PC-3 (cell line): ENCODE measurements at regions not wholly inside any gene's neighbourhood (a gene's known extent, or its start where the extent isn't known, plus 50 kb on each side); places are given as distances from the start of the nearest gene placed in this dataset.

Source experiments
- ATAC-seq: fragments of 200-7000 bp; cut with Tn5 transposase; 2 replicates; pipeline ENCODE4 v1.9.1; 2020; ENCODE audit warnings: mild to moderate bottlenecking, moderate library complexity
- BruUV-seq: library from RNA; stranded (reverse); fragments of 400-500 nt; replicated peaks from 2 replicates; lab custom pipeline; 2021; lab: Mats Ljungman, UMichigan
- CTCF ChIA-PET: fragments of 300-600 bp; sonication (Branson Sonifier 250); formaldehyde crosslinking; loops from one replicate; lab custom pipeline; 2022; ENCODE audit warnings: antibody characterized with exemption; lab: Charles Lee
- POLR2A ChIA-PET: fragments of 300-600 bp; sonication (Branson Sonifier 250); formaldehyde crosslinking; loops from one replicate; lab custom pipeline; 2022; ENCODE audit warnings: antibody characterized with exemption; ENCODE audit not compliant: unreplicated experiment; lab: Charles Lee
- DNase-seq: peaks from one replicate; pipeline ENCODE4 v3.0.0-alpha.2; 2015
- H2AFZ ChIP-seq: fragments of 300-600 bp; sonication (generic); 2 replicates; pipeline ENCODE4 v1.6.0; 2016; ENCODE audit warnings: antibody characterized with exemption, low read length
- H3F3A ChIP-seq: fragments of 300-600 bp; sonication (generic); one replicate; pipeline ENCODE4 v1.6.0; 2017; ENCODE audit warnings: antibody characterized with exemption, low read length, control low read depth, mild to moderate bottlenecking; ENCODE audit not compliant: unreplicated experiment
- H3K27ac ChIP-seq: fragments of 300-600 bp; sonication (generic); 2 replicates; pipeline ENCODE4 v1.5.1; 2016; ENCODE audit warnings: mild to moderate bottlenecking, low read length
- H3K27me3 ChIP-seq: fragments of 300-600 bp; sonication (generic); 2 replicates; pipeline ENCODE4 v1.6.1; 2016; ENCODE audit warnings: low read length, mixed read lengths
- H3K36me3 ChIP-seq: fragments of 300-600 bp; sonication (generic); 2 replicates; pipeline ENCODE4 v1.6.1; 2016; ENCODE audit warnings: low read depth, mixed run types, low read length, mixed read lengths
- H3K4me1 ChIP-seq: fragments of 300-600 bp; sonication (generic); 2 replicates; pipeline ENCODE4 v1.5.1; 2016; ENCODE audit warnings: low read length; ENCODE audit not compliant: insufficient read depth
- H3K4me2 ChIP-seq: fragments of 300-600 bp; sonication (generic); 2 replicates; pipeline ENCODE4 v1.6.0; 2016; ENCODE audit warnings: low read length
- H3K4me3 ChIP-seq: fragments of 300-600 bp; sonication (generic); 2 replicates; pipeline ENCODE4 v1.5.1; 2016; ENCODE audit warnings: mild to moderate bottlenecking, low read length, mixed read lengths
- H3K79me2 ChIP-seq: fragments of 300-600 bp; sonication (generic); 2 replicates; pipeline ENCODE4 v1.6.1; 2017; ENCODE audit warnings: low read length, mixed read lengths
- H3K9ac ChIP-seq: fragments of 300-600 bp; sonication (generic); 2 replicates; pipeline ENCODE4 v1.6.0; 2016; ENCODE audit warnings: mild to moderate bottlenecking, low read length
- H3K9me2 ChIP-seq: fragments of 300-600 bp; sonication (generic); replicated peaks from 2 replicates; pipeline ENCODE4 v1.6.1; 2016; ENCODE audit warnings: mixed run types, low read length, mixed read lengths
- H3K9me3 ChIP-seq: fragments of 300-600 bp; sonication (generic); 2 replicates; pipeline ENCODE4 v1.6.1; 2016; ENCODE audit warnings: low read length, mixed read lengths
- H4K20me1 ChIP-seq: fragments of 300-600 bp; sonication (generic); 2 replicates; pipeline ENCODE4 v1.6.1; 2016; ENCODE audit warnings: low read length, mixed read lengths
- EZH2 ChIP-seq: fragments of 300-600 bp; sonication (generic); IDR thresholded peaks from one replicate; pipeline ENCODE4 v1.6.1; 2017; ENCODE audit warnings: antibody characterized with exemption, mild to moderate bottlenecking, low read length; ENCODE audit not compliant: unreplicated experiment
- EZH2phosphoT487 ChIP-seq: fragments of 300-600 bp; sonication (generic); IDR thresholded peaks from 2 replicates; pipeline ENCODE4 v1.6.1; 2018; ENCODE audit warnings: mild to moderate bottlenecking, antibody characterized with exemption, low read length, borderline replicate concordance
- intact Hi-C: fragments of 100-400 bp; cut with micrococcal nuclease; formaldehyde crosslinking; loops from 2 replicates; pipeline ENCODE4 v1.9.0; 2023
- TF ChIP-seq, protein P1 (sequence below): fragments of 300-600 bp; sonication (generic); conservative IDR thresholded peaks from 2 replicates; pipeline ENCODE4 v1.5.1; 2017; ENCODE audit warnings: antibody characterized with exemption, low read depth, mild to moderate bottlenecking, low read length

- ChIA-PET POLR2A (no interaction called here), CTCF (no interaction called here)
- H3K27ac ChIP-seq = no peak overlapping the region
- peaks cover 36% of the 10 kb centered on the region for H3K4me1 ChIP-seq
- H2AFZ ChIP-seq = no peak overlapping the region
- TF ChIP-seq EZH2phosphoT487 (no peak), EZH2 (no peak)
- TF ChIP-seq, protein P1, sequence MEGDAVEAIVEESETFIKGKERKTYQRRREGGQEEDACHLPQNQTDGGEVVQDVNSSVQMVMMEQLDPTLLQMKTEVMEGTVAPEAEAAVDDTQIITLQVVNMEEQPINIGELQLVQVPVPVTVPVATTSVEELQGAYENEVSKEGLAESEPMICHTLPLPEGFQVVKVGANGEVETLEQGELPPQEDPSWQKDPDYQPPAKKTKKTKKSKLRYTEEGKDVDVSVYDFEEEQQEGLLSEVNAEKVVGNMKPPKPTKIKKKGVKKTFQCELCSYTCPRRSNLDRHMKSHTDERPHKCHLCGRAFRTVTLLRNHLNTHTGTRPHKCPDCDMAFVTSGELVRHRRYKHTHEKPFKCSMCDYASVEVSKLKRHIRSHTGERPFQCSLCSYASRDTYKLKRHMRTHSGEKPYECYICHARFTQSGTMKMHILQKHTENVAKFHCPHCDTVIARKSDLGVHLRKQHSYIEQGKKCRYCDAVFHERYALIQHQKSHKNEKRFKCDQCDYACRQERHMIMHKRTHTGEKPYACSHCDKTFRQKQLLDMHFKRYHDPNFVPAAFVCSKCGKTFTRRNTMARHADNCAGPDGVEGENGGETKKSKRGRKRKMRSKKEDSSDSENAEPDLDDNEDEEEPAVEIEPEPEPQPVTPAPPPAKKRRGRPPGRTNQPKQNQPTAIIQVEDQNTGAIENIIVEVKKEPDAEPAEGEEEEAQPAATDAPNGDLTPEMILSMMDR = no peak
- no peaks in the 10 kb centered on the region for H3K9me2 ChIP-seq
- H3K36me3 ChIP-seq = no peaks in the 10 kb centered on the region
- H3K9me3 ChIP-seq = no peaks in the 10 kb centered on the region
- H3K9ac ChIP-seq = no peak overlapping the region
- intact Hi-C loops = loop anchor here (2.0 to 10.0 kb wide), 4 partner anchors 49 to 783 kb away; no protein-coding TSS in a partner anchor
- BruUV-seq = no TSS peak
- no peaks in the 10 kb centered on the region for H4K20me1 ChIP-seq
- no peak for ATAC-seq
- no peak for DNase-seq
- H3K27me3 ChIP-seq = no peaks in the 10 kb centered on the region
- no peak overlapping the region for H3K4me3 ChIP-seq
- H3F3A ChIP-seq = no peaks in the 10 kb centered on the region
- no peak overlapping the region for H3K4me2 ChIP-seq
- H3K79me2 ChIP-seq = no peaks in the 10 kb centered on the region
These were observed 338.3 kb downstream of the DYSF start for GRCh38 chr2:71791501-71792135.

- ATAC-seq (no peak), DNase-seq (no peak)
- TF ChIP-seq EZH2 (no peak), EZH2phosphoT487 (no peak)
- TF ChIP-seq, protein P1 = no peak
- POLR2A ChIA-PET = no interaction called here
- H2AFZ ChIP-seq = no peak overlapping the region
- no peak overlapping the region for H3K4me3 ChIP-seq
- H3F3A ChIP-seq = no peaks in the 10 kb centered on the region
- H3K27me3 ChIP-seq = no peaks in the 10 kb centered on the region
- H3K9ac ChIP-seq = no peak overlapping the region
- no peaks in the 10 kb centered on the region for H3K36me3 ChIP-seq
- H4K20me1 ChIP-seq = no peaks in the 10 kb centered on the region
- no peaks in the 10 kb centered on the region for H3K79me2 ChIP-seq
- no peak overlapping the region for H3K27ac ChIP-seq
- H3K9me3 ChIP-seq = no peaks in the 10 kb centered on the region
- intact Hi-C loops = loop anchor here (5.0 to 10.0 kb wide), 3 partner anchors 84 to 784 kb away; no protein-coding TSS in a partner anchor
- no TSS peak for BruUV-seq
- no peaks in the 10 kb centered on the region for H3K9me2 ChIP-seq
- peaks cover 33% of the 10 kb centered on the region for H3K4me1 ChIP-seq
- no peak overlapping the region for H3K4me2 ChIP-seq
- CTCF ChIA-PET = no interaction called here
These were observed 337.7 kb downstream of the DYSF start for GRCh38 chr2:71791061-71791450.
